Progenitor cell of endocrine pancreas (in vitro differentiated cells): ENCODE measurements at regions not wholly inside any gene's neighbourhood (a gene's known extent, or its start where the extent isn't known, plus 50 kb on each side); places are given as distances from the start of the nearest gene placed in this dataset.

ENCODE experiments used
- DNase-seq: peaks from one replicate; pipeline ENCODE4 v3.0.0; 2021; ENCODE audit warnings: low spot score; ENCODE audit not compliant: unreplicated experiment
- H3K27ac Mint-ChIP-seq: 2 replicates; pipeline ENCODE4 v1.8.0; 2021; ENCODE audit warnings: mild to moderate bottlenecking, moderate library complexity, mixed read lengths
- H3K27me3 Mint-ChIP-seq: 2 replicates; pipeline ENCODE4 v1.8.0; 2021; ENCODE audit warnings: mixed read lengths
- H3K36me3 Mint-ChIP-seq: 2 replicates; pipeline ENCODE4 v1.8.0; 2022; ENCODE audit warnings: mixed read lengths; ENCODE audit not compliant: insufficient read depth
- H3K4me1 Mint-ChIP-seq: 2 replicates; pipeline ENCODE4 v1.8.0; 2021; ENCODE audit warnings: low read depth, mixed read lengths
- H3K4me3 Mint-ChIP-seq: 2 replicates; pipeline ENCODE4 v1.8.0; 2021; ENCODE audit warnings: low read depth, mild to moderate bottlenecking, moderate library complexity, mixed read lengths
- H3K9me3 Mint-ChIP-seq: 2 replicates; pipeline ENCODE4 v1.8.0; 2021; ENCODE audit warnings: low read depth, mixed read lengths
- CTCF ChIP-seq: fragments of 200-600 bp; sonication (generic); IDR thresholded peaks from one replicate; pipeline ENCODE4 v1.5.0; 2021; ENCODE audit warnings: antibody characterized with exemption, mild to moderate bottlenecking; ENCODE audit not compliant: unreplicated experiment

DNA sequence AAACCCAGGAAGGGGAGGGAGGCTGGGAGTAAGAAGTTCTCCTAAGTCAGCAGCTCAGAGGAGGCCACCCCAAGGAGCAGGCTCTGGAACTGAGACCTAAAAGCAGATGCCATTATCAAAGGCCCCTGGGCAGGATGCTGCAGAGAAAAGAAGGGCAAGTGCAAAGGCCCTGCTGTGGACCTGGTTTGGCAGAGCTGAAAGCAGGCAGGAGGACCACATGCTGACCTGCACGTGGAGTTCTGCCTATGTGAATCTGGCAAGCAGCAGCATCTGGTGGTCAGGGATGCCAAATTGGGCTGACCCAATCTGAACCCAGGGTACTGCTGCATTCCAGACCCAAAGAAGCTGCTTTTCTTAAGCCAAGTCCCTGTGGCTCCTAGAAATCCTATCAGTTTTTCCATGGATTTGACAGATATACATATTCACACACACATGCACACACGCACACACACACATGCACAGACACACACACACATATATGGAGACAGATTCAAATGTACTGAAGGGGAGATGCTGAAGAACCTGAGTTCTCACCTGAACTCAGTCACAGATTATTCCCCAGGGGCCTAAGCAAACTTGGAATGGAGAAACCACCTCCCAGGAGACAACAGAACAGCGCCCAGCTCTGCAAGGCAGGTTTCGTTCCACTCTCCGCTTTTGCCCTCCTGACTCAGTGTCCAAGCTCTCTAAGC is 119.9 kb downstream of the FOXA2 start:
- Mint-ChIP-seq H3K27me3 (no peaks in the 10 kb centered on the region), H3K4me3 (no peak overlapping the region), H3K27ac (peak overlapping the region; percentile 76), H3K9me3 (no peaks in the 10 kb centered on the region), H3K4me1 (peaks cover 61% of the 10 kb centered on the region), H3K36me3 (no peaks in the 10 kb centered on the region)
- no peak for TF ChIP-seq CTCF
- no peak for DNase-seq

DNA sequence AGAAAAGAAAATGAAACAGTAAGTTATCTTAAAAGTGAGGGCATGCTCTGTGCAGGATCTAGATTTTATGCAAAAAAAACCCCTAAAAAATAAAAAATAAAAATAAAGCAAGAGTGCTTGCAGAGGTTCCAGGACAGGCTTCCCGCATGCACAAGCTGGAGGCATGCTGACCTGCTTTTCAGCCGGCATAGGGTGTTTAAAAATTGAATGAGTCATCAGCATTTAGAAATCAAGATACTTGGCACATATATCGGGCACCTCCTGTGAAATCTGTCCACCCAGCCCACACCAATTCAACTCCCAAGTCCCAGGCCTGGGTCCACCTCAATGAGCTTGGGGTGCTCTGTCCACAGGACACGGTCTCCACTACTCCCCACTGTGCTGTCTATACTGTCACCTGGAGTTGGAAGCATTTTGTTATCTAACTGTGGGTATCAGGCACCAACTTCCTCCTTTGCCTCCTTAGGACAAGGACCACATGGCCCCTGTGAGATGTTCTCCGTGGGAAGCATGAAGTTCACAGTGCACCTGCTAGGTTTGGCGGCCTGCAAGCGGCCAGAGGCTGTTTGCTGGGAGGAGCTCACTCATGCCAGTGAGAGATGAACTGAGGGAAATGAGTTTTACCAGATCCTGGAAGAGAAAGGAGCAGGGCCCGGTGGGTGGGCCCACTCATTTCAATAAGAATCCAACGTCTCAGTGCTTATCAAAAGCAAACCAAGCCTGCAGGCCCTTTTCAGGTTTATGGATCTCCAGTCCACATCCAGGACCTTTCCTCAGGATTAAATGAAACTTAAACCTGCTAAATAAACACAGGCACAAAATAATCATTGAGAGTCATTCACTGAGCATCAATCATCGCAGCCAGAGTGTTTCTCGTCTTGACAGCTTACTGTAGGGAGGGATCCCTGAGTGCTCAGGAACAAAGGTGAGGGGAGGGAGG is 121.1 kb downstream of the FOXA2 start:
- Mint-ChIP-seq H3K4me1 (peaks cover 59% of the 10 kb centered on the region), H3K4me3 (peak overlapping the region; percentile 3)

DNA sequence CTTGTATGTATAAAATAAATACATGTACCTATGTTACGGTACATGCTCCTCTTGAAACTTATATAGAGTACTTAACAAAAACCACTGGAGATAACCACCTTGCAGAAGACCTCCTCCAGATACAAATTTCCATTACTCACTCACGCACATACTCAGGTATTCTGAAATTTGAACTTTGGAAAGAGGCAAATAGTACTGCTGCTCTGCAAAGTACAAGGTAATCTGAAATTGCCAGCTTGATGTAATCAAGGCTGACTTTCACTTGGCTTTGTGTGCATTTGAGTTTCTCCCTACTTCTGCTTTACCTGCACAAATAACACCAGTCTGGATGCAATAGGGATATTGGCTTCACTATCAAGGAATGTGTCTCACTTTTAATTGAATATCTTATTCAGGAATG is 123.6 kb downstream of the FOXA2 start:
- Mint-ChIP-seq H3K4me3 (no peak overlapping the region), H3K36me3 (no peaks in the 10 kb centered on the region), H3K4me1 (peaks cover 59% of the 10 kb centered on the region), H3K9me3 (no peaks in the 10 kb centered on the region), H3K27me3 (no peaks in the 10 kb centered on the region), H3K27ac (no peak overlapping the region)
- DNase-seq: no peak
- no peak for TF ChIP-seq CTCF

More for the DNA sequence above, 121.1 kb downstream of the FOXA2 start:
- peak overlapping the region; percentile 76 for H3K27ac Mint-ChIP-seq
- no peaks in the 10 kb centered on the region for H3K9me3 Mint-ChIP-seq
- no peaks in the 10 kb centered on the region for H3K27me3 Mint-ChIP-seq
- H3K36me3 Mint-ChIP-seq: no peaks in the 10 kb centered on the region
- no peak for DNase-seq
- TF ChIP-seq CTCF: no peak

- no peak for TF ChIP-seq CTCF
- no peak overlapping the region for H3K27ac Mint-ChIP-seq
- no peaks in the 10 kb centered on the region for H3K9me3 Mint-ChIP-seq
- H3K36me3 Mint-ChIP-seq: no peaks in the 10 kb centered on the region
- no peak overlapping the region for H3K4me3 Mint-ChIP-seq
- no peaks in the 10 kb centered on the region for H3K27me3 Mint-ChIP-seq
- no peak for DNase-seq
- peaks cover 59% of the 10 kb centered on the region for H3K4me1 Mint-ChIP-seq
Measured at GRCh38 chr20:22460231-22460630, 124.1 kb downstream of the FOXA2 start.

- TF ChIP-seq CTCF: no peak
- H3K36me3 Mint-ChIP-seq: no peaks in the 10 kb centered on the region
- no peak overlapping the region for H3K4me3 Mint-ChIP-seq
- no peaks in the 10 kb centered on the region for H3K9me3 Mint-ChIP-seq
- H3K27me3 Mint-ChIP-seq: no peaks in the 10 kb centered on the region
- H3K4me1 Mint-ChIP-seq: peaks cover 59% of the 10 kb centered on the region
- H3K27ac Mint-ChIP-seq: no peak overlapping the region
- DNase-seq: no peak
Measured at GRCh38 chr20:22459754-22460153, 124.6 kb downstream of the FOXA2 start.
